Inflammatory macrophage (primary cell): ENCODE measurements at regions not wholly inside any gene's neighbourhood (a gene's known extent, or its start where the extent isn't known, plus 50 kb on each side); places are given as distances from the start of the nearest gene placed in this dataset.

Experiments
- DNase-seq, 2 donors: peaks; one replicate each; pipeline ENCODE4 v3.0.0-alpha.2; 2020 to 2022

DNA sequence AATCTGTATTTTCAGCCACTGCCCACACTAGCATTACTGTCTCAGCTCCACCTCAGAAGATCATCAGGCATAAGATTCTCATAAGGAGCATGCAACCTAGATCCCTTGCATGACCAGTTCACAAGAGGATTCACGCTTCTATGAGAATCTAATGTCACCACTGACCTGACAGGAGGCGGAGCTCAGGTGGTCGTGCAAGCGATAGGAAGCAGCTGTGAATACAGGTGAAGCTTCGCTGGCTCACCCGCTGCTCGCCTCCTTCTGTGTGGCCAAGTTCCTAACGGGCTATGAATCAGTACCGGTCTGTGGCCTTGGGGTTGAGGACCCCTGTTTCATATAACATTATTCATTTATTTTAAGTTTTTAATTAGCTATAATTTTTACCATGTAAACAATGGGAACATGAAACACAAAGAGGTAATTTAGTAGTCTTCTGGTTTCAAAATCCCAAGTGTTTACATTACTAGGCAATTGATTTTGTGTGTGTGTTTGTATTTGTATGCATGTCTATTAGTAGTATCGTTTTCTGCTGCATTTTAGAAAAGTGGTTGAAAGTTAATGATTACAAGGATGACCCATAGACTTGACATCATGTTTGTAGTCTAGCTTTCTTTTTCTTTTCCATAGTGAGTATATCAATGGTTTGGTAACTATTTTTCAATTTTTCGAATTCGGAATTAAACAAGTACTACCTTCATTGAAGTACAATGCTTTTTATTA, 159.4 kb downstream of the TENT4A start:
- no peak for DNase-seq

DNA sequence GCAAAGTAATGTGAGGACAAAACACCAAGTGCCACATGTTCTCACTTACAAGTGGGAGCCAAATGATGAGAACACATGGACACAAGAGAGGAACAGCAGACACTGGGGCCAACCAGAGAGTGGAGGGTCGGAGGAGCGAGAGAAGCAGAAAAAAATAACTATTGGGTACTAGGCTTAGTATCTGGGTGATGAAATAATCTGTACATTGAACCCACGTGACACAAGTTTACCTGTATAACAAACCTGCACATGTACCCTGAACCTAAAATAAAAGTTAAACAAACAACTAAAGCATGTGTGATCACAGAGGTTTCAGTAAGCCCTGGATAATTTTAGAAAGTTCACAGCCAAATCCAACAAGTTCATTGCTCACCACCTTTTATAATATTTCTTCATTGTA, 160.1 kb downstream of the TENT4A start:
- no peak for DNase-seq

DNA sequence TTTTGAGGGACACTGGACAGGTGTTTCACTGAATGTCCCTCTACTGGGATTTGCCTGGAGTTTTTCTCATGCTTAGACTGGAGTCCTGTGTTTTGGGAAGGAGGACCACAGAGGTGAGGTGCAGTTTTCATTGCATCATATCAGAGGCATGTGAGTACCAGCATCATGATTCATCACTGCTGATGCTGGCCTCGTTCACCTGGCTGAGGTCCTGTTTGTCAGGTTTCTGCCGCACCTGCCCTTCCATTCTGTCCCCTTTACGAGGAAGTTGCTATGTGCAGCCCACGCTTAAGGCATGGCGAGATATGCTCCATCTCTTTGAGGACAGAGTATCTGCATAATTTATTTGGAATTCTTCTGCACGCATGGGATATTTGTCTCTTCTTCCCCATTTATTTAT, 162.1 kb downstream of the TENT4A start:
- DNase-seq: no peak

DNA sequence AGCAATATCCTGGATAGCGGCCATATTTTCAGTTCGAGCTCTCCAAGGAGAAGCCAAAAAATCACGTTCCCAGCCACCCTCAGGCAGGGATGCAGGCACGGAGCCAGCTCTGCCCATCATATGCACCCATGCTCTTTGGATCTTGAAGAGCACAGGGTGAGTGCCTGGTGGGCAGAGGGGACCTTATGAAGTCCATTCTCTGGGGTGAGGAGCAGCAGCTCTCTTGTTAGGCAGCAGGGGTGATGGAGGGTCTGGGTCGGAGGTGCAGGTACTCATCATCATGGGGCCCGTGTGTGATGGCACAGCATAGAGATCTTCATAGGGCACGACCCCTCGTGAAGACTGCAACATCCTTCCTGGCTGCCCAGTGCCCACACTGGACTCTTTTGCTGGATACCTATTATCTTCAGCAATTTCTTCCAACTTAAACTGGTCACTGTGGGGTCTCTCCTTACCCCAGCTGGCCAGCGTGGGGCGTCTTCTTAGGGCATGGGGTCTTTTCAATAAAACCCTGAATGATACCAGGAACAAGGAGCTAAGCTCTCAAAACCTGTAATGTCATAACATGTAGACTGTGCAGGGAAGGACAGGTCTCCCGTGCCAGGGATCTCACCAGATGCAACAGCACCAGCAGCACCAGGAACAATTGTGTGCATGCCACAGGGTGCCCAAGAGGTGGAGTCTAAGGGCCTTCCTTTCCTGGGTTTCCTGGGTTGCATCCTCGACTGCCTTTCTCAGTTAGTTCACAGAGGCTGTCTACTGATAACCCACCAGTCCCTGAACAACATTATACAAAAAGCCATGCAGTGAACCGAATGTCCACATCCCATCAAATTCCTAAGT, 165.0 kb downstream of the TENT4A start:
- DNase-seq: no peak

DNA sequence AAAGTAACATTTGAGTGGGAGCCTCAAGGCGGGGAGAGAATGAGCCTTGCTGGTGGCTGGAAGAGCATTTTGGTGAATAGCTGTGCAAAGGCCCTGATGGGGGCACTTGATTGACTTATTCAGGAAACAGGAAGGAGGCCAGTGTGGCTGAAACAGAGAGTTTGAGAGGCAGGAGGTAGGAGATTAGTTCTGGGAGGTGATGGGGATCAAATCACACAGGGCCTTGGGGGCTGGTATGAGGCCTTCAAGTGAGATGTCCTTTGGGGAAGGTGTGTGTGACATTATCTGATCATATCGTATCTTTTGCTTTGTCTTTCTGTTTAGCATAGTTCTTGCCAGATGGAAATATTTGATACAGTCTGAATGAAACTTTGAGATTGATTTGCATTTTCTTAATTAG, 172.3 kb downstream of the TENT4A start:
- DNase-seq: no peak

DNA sequence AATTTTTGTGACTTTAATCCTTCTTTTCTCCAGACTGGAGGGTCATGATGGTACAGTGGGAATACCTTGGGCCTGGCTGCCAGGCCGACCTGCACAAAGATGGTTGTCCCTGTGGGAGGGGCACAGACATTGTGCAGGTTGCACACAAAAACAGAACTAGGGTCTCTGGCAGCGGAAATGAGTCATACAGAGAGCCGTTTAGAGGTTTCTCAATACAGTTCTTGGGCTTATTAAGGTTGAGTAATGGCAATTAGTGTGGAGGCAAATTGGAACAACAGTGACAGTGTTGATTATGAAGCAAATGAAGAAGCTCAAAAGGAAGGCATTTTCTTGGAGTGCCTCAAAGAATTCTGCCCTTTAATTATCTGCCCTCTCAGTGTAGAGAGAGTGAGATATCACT, 173.6 kb downstream of the TENT4A start:
- DNase-seq: no peak

DNA sequence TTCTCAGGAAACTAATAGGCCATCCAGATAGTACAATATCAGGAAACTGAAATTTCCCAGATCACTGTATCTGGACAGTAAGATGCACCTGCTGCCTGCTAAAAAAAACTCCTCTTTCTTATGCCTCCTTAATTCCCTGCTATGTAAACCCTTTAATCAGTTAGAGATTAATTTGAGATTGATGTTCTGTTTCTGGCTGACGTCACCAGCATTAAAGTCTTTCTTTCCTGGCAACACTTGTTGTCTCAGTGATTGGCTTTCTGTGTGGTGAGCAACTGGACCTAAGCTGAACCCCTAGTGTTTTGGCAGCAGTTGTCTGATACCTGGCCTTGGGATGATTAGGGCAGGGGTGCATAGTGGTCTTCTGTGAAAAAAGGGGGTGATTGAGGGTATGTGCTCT, 175.8 kb downstream of the TENT4A start:
- no peak for DNase-seq

DNA sequence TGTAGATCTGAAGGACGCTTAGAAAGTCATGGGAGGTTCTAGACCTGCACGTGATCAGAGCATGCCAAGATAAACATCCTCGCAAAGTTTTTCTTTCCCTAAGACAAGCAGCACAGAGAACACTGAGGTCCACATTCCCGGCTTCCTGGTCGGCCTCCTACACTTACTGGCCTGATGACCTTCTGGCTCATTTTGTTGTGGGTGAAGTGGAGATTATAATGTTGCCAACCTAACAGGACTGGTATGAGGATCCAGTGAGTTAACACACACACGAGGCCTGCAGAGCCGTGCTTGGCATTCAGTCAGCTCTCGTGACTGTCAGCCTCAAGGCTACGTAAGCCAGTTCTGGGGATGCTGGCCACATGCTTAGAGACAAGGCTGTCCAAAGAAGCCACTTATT, 186.0 kb downstream of the TENT4A start:
- no peak for DNase-seq

DNA sequence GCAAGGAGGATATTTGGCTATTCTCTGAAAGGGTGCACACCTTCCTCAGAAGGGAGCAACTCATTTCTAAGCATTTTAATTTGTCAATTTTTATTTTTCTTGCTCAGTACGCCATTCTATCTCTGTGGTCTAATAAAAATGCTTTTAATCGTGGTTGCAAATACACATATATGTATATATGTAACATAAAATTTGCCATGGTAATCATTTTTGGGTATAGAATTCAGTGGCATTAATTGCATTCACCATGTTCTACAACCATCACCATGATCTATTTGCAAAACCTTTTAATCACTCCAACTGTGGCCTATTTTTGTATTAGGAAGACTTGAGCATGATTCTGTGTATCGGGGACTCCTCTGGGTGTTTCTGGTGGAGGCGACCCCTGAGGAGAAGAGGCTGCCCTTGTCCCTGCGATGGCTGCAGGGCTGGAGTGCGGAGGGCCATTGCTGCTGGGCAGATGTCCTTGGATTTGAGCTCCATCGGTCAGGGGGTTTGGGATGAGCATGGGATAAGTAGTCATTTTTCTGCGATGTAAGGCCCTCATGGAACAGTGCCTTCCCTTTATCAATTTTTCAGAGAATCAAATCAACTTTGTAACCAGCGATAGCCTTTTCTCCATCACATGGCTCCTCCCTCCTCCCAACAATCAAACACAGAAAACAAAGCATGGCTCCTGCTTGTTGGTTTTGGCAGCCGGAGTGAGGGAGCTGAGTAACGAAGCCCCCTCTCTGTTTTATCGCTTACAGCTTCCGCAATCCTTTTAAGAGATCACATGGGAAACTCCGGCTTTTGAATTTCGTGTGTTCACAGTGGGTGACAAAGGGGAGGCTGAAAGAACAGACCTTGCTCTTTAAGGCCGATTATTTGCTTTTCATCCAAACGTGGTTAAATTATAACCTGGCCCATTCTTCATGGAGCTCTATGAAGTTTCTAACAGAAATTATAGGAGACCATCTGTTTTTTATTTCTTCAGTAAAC, 187.3 kb downstream of the TENT4A start:
- DNase-seq: no peak

DNA sequence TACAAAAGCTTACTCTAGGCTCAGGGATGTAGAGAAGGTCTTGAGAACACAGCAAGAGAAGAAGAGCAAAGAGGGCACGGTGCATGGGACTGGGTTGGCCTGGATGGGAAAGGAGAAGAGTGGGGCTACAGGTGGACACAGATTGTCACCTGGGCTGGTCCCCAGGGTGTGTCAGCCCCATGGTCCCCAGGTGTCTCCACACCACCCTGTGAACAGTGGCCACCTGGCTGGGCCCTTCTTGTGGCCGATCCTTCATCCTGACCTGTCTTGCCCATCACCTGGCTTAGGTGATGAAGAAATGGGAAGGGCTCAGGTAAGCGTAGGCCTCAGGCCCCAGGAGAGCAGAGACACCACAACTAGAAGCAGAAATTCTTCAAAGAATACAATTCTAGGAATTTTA, 188.9 kb downstream of the TENT4A start:
- DNase-seq: no peak

DNA sequence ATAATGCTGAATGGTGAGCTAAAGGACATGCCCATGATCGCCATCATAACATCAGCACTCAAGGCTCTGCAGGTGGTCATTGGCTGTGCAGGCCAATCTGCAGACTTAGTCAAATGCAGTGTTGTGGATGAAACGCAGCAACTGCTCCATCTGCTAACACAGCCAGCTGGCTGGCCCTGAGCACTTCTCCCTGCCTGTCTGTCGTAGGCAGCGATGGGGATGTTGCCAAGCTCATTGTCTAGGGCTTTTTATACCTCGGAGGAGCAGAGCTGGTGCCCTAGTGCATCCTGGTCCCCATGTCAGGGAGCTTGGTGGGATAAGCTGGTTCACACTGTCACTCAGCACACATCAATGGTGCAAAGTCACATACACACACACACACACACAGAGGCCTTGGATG, 189.4 kb downstream of the TENT4A start:
- DNase-seq: no peak

DNA sequence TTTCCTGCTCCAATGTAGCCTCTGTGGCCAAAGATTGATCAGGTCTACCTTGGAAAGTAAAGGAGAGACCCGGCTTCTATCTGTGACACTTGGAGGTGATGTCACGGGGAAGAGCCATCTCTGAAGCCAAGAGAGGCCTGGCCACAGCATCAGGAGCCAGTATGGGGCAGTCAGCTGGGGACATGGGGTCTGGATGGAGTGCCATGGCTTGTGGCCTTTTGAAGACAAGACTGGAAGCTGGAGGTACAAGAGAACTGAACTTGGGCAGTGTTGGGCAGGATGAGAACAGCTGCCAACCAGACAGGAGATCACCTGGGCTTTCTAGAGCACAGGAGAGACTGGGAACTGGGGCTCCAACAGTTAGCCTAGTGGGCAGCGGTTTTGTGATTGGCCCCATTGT, 190.7 kb downstream of the TENT4A start:
- no peak for DNase-seq

DNA sequence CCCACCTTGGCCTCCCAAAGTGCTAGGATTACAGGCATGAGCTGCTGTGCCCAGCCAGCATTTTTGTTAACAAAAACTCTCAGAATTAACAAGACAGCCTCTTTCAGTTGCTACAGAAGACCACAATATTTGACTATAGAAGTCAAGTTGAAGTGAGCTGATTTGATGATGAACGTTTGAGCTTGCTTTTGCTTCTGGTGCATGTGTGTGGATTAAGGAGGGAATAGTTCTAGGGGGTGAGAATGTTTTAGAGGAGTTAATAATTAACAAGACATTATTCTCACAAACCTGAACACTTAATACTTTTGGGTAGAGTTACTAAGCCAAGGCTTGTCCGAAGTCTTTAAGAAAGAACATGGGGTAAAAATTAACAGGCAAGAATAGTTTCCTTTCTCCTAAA, 191.6 kb downstream of the TENT4A start:
- DNase-seq: no peak

DNA sequence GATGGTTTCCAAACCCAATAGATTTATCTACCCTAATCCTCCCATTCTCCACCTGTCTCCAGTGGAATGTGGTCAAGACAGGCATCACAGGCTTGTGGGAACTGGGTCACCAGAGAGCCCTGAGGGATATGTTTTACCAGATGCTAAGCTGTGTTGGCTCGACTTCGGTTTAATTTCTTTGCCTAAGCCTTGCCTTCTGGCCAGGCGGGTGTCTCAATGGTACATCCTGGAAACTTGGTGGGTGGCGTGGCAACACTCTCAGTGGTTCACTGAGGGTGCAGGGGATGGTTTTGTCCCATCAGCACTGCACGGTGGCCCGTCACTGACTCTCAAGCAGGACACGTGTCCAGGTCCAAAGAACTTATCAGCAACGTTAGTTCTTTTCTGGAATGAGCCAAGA, 192.2 kb downstream of the TENT4A start:
- DNase-seq: no peak

DNA sequence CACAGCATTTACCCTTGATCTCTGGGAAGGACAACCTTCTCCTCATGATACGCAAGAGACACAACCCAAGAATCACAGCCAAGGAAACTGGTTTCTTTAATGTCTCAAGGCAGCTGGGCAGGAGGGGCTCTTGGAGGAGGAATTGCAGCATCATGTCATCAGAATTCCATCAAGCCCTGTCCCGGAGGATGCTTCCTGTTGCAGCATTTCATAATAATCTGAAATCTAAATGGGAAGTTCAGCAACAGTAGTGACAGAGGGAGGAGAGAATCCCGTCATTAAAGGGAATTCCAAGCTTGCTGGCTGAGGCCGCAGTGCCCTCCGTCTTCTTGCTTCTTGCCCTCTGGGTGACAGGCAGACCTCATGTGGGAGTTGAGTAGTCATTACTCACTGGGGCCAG, 192.7 kb downstream of the TENT4A start:
- DNase-seq: no peak

DNA sequence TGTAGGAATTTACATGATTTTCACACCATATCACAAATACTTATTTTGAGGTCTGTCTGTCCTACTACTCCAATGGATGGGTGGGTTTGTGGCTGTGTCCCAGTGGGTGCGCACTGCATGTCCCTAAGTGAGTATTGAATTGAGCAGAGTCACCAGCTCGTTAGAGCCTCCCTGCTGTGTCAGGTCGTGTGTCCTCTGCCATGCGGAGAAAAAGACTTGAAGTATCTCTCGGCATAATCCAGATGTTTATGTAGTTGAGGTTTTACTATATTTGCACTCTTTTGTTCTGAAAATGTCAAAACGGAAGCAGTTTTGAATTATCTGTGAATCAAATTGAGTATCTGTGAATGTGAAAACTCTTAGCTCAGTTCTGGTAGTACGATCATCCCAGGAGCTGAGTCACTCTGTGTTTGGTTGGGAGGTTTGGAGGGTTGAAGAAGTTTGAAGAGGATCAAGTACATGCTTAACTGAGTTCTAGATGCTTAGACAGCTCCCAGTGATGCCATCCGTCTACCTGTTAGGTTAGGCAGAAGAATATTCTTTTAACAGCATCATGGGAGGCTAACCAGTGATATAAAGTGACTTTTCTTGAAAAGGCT, 194.2 kb downstream of the TENT4A start:
- DNase-seq: no peak

DNA sequence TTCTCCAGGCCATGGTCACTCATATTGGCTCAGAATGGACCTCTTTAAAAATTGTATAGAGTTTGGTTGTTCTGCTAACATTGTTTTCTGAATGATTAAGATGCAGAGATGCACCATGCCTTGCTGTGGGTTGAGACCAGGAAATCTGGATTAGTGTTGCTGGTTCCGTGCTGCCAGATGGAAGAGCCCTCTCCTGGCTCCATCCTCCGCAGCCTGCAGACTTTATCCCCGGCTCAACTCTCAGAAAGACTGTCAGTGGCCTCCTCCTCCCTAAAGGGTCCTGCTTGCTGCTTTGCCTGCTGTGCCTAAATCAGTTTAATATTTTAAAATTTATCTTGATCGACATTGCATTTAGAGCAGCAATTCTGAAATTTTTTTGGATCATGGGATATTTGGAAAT, 196.7 kb downstream of the TENT4A start:
- DNase-seq: no peak

DNA sequence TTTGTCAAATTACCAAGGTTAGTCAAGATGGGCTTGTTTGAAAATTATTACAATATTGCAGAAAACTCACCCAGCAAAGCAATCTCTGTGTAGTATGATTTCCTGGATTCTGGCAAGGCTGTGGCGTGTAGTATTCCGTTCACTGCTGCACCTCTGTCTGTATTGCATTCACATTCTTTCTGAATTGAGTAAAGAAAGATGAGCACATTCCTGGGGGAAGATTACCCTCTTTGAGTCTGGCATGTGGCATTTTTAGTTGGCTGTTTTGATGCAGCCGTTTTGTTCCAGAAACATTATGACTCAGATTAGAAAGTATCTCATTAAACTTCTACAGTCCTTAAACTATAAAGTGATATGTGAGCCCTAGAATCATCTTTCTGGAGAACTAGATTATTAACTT, 197.7 kb downstream of the TENT4A start:
- no peak for DNase-seq

DNA sequence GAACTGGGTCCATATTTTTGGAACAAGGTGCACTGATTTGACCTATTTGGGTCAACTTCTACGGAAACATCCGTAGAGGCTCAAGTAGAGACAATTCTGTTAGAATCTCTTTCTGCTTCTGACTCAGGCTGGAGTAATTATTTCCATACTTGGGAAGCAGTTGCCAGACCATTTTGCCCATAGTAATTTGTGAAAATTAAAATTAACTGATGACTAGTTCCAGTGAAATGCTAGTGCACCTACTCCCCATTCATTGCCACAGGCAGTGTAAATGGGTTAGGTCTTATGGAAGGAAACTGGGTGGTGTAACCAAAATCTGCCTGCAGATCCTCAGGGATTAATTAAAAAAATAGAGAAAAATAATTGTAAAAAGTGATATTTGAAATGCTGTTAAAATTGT, 201.1 kb downstream of the TENT4A start:
- no peak for DNase-seq

DNA sequence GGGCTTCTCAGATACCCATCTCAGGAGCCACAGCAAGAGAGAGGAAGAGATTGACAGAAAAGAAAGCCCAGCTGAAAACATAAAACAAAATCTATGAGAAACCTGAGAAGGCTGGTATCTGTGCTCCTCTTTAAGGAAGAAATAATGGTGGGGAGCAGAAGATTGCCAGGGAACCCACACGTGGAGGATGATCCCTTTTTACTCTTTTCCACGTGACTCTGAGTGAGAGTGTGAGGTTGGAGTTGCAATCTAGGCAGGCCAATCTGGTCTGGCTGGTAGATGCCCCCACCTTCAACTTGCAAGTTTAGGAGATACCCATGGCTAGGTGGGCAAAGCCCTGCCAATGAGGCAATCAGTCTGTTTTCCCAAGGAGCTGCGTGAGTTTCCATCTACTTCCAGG, 202.3 kb downstream of the TENT4A start:
- no peak for DNase-seq

DNA sequence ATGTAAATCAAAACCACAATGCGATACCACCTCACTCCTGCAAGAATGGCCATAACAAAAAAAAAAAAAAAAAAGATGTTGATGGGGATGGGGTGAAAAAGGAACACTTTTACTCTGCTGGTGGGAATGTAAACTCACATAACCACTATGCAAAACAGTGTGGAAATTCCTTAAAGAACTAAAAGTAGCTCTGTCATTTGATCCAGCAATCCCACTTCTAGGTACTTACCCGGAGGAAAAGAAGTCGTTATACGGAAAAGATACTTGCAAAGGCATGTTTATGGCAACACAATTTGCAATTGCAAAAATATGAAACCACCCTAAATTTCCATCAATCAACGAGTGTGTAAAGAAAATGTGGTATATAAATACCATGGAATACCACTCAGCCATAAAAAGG, 205.0 kb downstream of the TENT4A start:
- DNase-seq: no peak

DNA sequence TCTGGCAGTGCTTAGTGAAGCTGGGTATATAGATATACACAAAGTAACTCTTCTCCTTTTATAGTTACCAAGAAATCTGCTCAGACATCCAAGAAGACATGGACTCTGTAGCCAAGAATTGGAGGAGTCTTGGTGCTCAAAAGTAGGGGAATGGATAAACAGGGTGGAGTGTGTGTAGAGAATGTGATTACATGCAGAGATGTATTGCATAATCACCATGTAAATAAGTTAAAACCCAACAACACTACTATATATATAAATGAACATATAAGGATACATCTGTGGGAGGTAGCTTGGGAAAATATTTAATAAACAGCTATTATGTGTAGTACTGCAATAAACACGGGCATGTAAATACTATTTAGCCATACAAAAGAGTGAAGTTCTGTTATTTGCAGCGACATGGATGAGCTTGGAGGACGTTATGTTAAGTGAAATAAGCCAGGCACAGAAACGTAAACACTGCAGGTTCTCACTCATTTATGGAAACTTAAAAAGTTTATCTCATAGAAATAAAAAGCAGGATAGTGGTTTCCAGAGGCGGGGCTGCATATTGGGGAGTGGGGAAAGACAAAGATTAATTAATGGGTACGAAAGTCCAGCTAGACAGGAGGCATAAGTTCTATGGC, 207.5 kb downstream of the TENT4A start:
- no peak for DNase-seq
